ENCODE measurements at regions not wholly inside any gene's neighbourhood (a gene's known extent, or its start where the extent isn't known, plus 50 kb on each side); places are given as distances from the start of the nearest gene placed in this dataset.

DNA sequence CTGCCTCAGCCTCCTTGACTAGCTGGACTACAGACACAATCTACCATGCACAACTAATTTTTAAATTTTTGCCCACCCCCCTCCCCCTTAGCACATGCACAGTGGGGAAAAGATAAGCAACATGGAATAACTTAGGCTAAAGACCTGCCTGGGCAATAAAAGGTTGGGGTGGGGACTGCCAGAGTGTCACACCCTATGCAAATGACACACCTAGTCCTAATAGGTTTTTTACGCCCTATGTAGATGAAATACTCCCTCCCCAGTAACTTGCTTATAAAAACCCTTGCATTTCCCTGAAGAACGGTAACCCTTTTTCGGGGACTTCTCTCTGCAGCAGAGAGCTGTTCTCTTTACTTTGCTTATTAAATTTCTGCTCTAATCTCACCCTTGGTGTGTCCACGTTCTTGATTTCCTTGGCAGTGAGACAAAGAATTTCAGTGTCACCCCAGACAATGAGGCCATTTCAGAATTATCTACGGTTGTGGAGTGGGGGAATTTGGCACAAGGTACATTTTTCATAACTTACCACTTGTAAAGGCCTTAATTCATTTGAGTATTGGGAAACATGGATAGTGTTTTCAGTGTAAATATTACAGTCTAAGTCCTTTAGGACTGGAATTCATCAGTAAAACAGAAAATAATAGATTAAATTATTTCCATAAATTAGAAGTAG lies 109.2 kb downstream of the NOL4 start:
- ChIA-PET POLR2A (no interaction called here), CTCF (interaction anchor here (1.2 kb wide), 1 partner anchor 8 kb away, joined by 6 read pairs; no protein-coding TSS in a partner anchor)
- Histone ChIP-seq H3K9me3 (ENCODE audit: control insufficient read depth, insufficient read depth, low read length) (no peaks in the 10 kb centered on the region), H3K27ac (ENCODE audit: low read depth, low read length) (no peak overlapping the region), H3K4me3 (ENCODE audit: low read depth, low read length) (no peak overlapping the region), H3K27me3 (ENCODE audit: control insufficient read depth, insufficient read depth, low read length) (no peaks in the 10 kb centered on the region)
- DNase-seq (ENCODE audit: low read depth, low spot score), result no peak
- TF ChIP-seq, protein P1, sequence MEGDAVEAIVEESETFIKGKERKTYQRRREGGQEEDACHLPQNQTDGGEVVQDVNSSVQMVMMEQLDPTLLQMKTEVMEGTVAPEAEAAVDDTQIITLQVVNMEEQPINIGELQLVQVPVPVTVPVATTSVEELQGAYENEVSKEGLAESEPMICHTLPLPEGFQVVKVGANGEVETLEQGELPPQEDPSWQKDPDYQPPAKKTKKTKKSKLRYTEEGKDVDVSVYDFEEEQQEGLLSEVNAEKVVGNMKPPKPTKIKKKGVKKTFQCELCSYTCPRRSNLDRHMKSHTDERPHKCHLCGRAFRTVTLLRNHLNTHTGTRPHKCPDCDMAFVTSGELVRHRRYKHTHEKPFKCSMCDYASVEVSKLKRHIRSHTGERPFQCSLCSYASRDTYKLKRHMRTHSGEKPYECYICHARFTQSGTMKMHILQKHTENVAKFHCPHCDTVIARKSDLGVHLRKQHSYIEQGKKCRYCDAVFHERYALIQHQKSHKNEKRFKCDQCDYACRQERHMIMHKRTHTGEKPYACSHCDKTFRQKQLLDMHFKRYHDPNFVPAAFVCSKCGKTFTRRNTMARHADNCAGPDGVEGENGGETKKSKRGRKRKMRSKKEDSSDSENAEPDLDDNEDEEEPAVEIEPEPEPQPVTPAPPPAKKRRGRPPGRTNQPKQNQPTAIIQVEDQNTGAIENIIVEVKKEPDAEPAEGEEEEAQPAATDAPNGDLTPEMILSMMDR (IDR thresholded peaks at IDR 0.05; ENCODE audit: low read depth, low read length), result no peak

GRCh38 chr18:34114996-34115395 lies 109.7 kb downstream of the NOL4 start:
- CTCF ChIA-PET, result interaction anchor here (1.2 kb wide), 1 partner anchor 8 kb away, joined by 6 read pairs; no protein-coding TSS in a partner anchor
- TF ChIP-seq, protein P1 (IDR thresholded peaks at IDR 0.05; ENCODE audit: low read depth, low read length), result no peak
- Histone ChIP-seq H3K27me3 (ENCODE audit: control insufficient read depth, insufficient read depth, low read length) (no peaks in the 10 kb centered on the region), H3K27ac (ENCODE audit: low read depth, low read length) (no peak overlapping the region), H3K4me3 (ENCODE audit: low read depth, low read length) (no peak overlapping the region), H3K9me3 (ENCODE audit: control insufficient read depth, insufficient read depth, low read length) (no peaks in the 10 kb centered on the region)
- POLR2A ChIA-PET, result no interaction called here
- DNase-seq (ENCODE audit: low read depth, low spot score), result no peak

- Histone ChIP-seq H3K9me3 (ENCODE audit: control insufficient read depth, insufficient read depth, low read length) (no peaks in the 10 kb centered on the region), H3K27ac (ENCODE audit: low read depth, low read length) (no peak overlapping the region), H3K27me3 (ENCODE audit: control insufficient read depth, insufficient read depth, low read length) (no peaks in the 10 kb centered on the region), H3K4me3 (ENCODE audit: low read depth, low read length) (no peak overlapping the region)
- no peak for DNase-seq (ENCODE audit: low read depth, low spot score)
- TF ChIP-seq, protein P1 (IDR thresholded peaks at IDR 0.05; ENCODE audit: low read depth, low read length), result no peak
- CTCF ChIA-PET, result interaction anchor here (1.4 kb wide), 1 partner anchor 15 kb away, joined by 11 read pairs; no protein-coding TSS in a partner anchor
- POLR2A ChIA-PET, result no interaction called here
Observed at GRCh38 chr18:34108206-34108605, 116.5 kb downstream of the NOL4 start.

DNA sequence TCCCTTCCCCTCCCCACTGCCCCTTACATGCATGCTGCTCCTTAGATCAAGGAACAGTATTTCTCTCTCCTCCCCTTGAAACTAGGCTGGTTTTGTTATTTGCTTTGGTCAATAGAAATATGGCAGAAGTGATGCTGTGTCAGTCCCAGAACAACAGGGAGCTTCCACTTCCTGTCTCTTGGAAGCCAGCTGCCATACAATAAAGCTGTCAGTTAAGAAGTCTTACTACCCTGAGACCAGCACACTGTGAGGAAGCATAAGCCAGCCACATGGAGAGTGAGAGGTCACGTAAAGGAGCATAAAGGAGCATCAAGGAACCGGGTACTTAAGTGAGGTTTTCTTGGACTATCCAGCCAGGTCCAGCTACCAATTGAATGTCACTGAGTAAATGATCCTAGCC lies 126.6 kb downstream of the NOL4 start:
- no peaks in the 10 kb centered on the region for H3K9me3 ChIP-seq (ENCODE audit: control insufficient read depth, insufficient read depth, low read length)
- ChIA-PET CTCF (no interaction called here), POLR2A (no interaction called here)
- H3K27me3 ChIP-seq (ENCODE audit: control insufficient read depth, insufficient read depth, low read length), result no peaks in the 10 kb centered on the region
- H3K27ac ChIP-seq (ENCODE audit: low read depth, low read length), result no peak overlapping the region
- H3K4me3 ChIP-seq (ENCODE audit: low read depth, low read length), result no peak overlapping the region
- DNase-seq (ENCODE audit: low read depth, low spot score), result no peak
- TF ChIP-seq, protein P1 (IDR thresholded peaks at IDR 0.05; ENCODE audit: low read depth, low read length), result no peak

- H3K4me3 ChIP-seq (ENCODE audit: low read depth, low read length), result no peak overlapping the region
- H3K27me3 ChIP-seq (ENCODE audit: control insufficient read depth, insufficient read depth, low read length), result no peaks in the 10 kb centered on the region
- no peak overlapping the region for H3K27ac ChIP-seq (ENCODE audit: low read depth, low read length)
- DNase-seq (ENCODE audit: low read depth, low spot score), result no peak
- no peaks in the 10 kb centered on the region for H3K9me3 ChIP-seq (ENCODE audit: control insufficient read depth, insufficient read depth, low read length)
- ChIA-PET CTCF (no interaction called here), POLR2A (no interaction called here)
- TF ChIP-seq, protein P1 (IDR thresholded peaks at IDR 0.05; ENCODE audit: low read depth, low read length), result no peak
Observed at GRCh38 chr18:34097312-34097711, 127.4 kb downstream of the NOL4 start.

All from AG04450 (cell line).